Omental fat pad (tissue), 3 donors: ENCODE measurements at regions not wholly inside any gene's neighbourhood (a gene's known extent, or its start where the extent isn't known, plus 50 kb on each side); places are given as distances from the start of the nearest gene placed in this dataset.
"Not testable (repeated sequence)": the region's sequence is repeated elsewhere in the genome, so short reads cannot be mapped to it uniquely, and the experiment has no call there.

Source experiments
- ATAC-seq: fragments of 150-250 bp; one replicate; pipeline ENCODE4 v1.9.1; 2016; ENCODE audit warnings: mild to moderate bottlenecking, moderate library complexity; ENCODE audit not compliant: low FRiP score
- DNase-seq: peaks from one replicate; pipeline ENCODE4 v3.0.0-alpha.2; 2019; ENCODE audit warnings: low spot score
- TF ChIP-seq, protein P1 (sequence below), 3 donors: fragments of 450-650 bp; IDR thresholded peaks; one replicate each; pipeline ENCODE4 v1.5.1; 2016 to 2017; ENCODE audit warnings: antibody characterized with exemption in 3 of 3, mild to moderate bottlenecking in 3 of 3, moderate library complexity in 2 of 3

- ATAC-seq (no peak), DNase-seq (no peak)
- TF ChIP-seq, protein P1, sequence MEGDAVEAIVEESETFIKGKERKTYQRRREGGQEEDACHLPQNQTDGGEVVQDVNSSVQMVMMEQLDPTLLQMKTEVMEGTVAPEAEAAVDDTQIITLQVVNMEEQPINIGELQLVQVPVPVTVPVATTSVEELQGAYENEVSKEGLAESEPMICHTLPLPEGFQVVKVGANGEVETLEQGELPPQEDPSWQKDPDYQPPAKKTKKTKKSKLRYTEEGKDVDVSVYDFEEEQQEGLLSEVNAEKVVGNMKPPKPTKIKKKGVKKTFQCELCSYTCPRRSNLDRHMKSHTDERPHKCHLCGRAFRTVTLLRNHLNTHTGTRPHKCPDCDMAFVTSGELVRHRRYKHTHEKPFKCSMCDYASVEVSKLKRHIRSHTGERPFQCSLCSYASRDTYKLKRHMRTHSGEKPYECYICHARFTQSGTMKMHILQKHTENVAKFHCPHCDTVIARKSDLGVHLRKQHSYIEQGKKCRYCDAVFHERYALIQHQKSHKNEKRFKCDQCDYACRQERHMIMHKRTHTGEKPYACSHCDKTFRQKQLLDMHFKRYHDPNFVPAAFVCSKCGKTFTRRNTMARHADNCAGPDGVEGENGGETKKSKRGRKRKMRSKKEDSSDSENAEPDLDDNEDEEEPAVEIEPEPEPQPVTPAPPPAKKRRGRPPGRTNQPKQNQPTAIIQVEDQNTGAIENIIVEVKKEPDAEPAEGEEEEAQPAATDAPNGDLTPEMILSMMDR (IDR thresholded peaks at IDR 0.05): no peak
Observed at GRCh38 chr3:176840641-176841286, 356.5 kb downstream of the TBL1XR1 start.

DNA sequence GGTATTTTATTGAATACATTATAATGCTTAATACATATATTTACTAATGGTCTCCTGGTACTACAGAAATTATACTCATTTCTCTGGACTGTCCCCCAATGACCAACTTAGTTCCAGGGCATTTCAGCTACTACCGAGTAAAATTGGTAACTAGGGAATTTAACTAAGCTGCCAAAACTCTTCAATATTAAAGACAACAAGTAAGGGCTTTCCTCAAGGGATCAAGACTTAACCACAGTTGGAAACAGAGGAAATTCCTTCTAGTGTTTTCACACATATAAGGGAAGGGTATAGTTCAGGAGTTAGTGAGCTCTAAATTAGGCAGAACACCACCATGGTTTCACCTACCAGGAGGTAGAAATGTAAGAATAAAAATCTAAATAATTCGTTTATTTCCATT, 357.4 kb downstream of the TBL1XR1 start:
- TF ChIP-seq, protein P1 (IDR thresholded peaks at IDR 0.05): no peak
- DNase-seq (no peak), ATAC-seq (no peak)

- TF ChIP-seq, protein P1 (IDR thresholded peaks at IDR 0.05): no peak
- ATAC-seq (no peak), DNase-seq (no peak)
Observed at GRCh38 chr3:176839466-176839865, 357.8 kb downstream of the TBL1XR1 start.

GRCh38 chr3:176827244-176827643, 370.0 kb downstream of the TBL1XR1 start:
- not testable (repeated sequence) for ATAC-seq, DNase-seq

- TF ChIP-seq, protein P1 (IDR thresholded peaks at IDR 0.05): no peak
- ATAC-seq: no peak
Observed at GRCh38 chr3:176824811-176825210, 372.5 kb downstream of the TBL1XR1 start.

DNA sequence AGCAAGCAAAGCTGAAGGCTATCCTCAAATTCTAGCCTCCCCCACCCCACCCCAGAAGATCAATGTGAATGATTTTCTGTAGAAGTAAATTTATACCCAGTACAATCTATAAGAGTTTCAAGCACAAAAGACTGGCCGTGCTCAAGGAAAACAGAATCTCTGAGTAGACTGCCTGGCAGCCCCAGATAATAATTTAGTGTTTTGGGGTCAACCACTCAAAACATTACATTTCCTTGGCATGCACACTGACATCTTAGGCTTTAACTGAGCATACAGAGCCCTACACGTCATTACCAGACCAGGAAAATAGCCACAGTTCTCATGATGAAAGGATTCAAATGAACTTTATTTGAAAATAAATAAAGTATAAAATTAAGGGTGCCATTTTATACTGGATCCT, 376.5 kb downstream of the TBL1XR1 start:
- TF ChIP-seq, protein P1 (IDR thresholded peaks at IDR 0.05): no peak
- DNase-seq: no peak
- ATAC-seq: no peak

More at GRCh38 chr3:176824811-176825210, 372.5 kb downstream of the TBL1XR1 start:
- DNase-seq: no peak

DNA sequence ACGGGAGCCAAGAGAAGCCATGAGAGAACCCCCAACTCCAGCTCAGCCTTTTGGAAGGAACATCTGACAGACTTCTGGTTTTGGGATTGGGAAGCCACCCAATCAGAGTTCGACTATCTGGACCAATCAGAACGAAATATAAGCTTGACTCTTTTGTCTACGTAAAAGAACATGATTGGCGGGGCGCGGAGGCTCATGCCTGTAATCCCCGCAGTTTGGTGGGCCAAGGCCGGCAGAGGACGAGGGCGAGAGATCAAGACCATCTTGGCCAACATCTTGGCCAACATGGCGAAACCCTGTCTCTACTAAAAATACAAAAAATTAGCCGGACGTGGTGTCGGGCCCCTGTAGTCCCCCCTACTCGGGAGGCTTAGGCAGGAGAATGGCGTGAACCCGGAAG, 380.3 kb downstream of the TBL1XR1 start:
- ATAC-seq (no peak), DNase-seq (no peak)
- TF ChIP-seq, protein P1 (IDR thresholded peaks at IDR 0.05): no peak
